Fibroblast of upper back skin (primary cell): ENCODE measurements at regions not wholly inside any gene's neighbourhood (a gene's known extent, or its start where the extent isn't known, plus 50 kb on each side); places are given as distances from the start of the nearest gene placed in this dataset.
"Not testable (repeated sequence)": the region's sequence is repeated elsewhere in the genome, so short reads cannot be mapped to it uniquely, and the experiment has no call there.

Experiments
- DNase-seq: peaks from one replicate; pipeline ENCODE4 v3.0.0-alpha.2; 2013

DNA sequence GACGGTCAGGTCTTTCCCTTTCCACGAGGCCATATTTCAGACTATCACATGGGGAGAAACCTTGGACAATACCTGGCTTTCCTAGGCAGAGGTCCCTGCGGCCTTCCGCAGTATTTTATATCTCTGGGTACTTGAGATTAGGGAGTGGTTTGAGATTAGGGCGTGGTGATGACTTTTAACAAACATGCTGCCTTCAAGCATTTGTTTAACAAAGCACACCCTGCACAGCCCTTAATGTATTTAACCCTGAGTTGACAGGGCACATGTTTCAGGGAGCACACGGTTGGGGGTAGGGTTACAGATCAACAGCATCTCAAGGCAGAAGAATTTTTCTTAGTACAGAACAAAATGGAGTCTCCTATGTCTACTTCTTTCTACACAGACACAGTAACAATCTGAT, 80.5 kb upstream of the ST8SIA4 start:
- DNase-seq, result not testable (repeated sequence)

DNA sequence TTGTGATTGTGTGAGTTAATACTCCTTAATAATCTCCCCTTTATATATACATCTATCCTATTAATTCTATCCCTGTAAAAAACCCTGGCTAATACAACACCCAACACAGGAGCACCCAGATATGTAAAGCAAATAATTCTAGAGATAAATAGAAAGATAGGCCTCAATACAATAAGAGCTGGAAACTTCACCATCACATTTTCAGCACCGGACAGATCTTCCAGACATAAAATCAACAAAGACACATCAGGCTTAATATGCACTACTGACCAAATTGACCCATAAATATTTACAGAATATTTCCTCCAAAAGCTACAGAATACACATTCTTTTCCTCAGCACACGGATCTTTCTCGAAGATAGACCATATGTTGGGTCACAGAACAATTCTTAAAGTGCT, 71.0 kb upstream of the ST8SIA4 start:
- no peak for DNase-seq

DNA sequence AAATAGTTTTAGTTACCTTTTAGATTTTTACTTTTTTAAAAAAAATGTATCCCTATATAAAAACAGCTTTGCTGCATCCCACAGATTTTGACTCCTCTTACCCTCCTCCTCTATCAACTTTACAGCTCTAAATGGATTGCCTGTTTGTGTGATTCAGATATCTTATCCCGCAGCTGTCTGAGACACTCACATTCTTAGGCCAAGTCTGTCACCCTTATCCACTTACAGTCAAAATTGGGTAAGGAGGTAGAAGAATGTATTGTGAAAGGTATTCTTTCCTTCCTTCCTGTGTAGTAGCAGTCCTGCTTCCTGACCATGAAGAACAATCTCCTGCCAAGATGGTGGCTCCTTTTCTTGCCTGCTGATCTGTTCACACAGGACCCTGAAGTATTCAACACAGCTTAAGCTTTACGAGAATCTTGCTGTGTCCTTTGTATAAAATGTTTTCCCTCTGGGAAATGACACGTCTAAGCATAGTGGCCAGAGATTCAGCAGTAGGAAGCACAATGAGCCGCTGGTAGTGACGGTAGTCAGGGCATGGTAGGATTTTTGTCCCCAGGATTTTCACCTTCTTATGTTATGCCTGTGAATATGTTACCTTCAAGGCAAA, 67.7 kb upstream of the ST8SIA4 start:
- DNase-seq, result no peak

DNA sequence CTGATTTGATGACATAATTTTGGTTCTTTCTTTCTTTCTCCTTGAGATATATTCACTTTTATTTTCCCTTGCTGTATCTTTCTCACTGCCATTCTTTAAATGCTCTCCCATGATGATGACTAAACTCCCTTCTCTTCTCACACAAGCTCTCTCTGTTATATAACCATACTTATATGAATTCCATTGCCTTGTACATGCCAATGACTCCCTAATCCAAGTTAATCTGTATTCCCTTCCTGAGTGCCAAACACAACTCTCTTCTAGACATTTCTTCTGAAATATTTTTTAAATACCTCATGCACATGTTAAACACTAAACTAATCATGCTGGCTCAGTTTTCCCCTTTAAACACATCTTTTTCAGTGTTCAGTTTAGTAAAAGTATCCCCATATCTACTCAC, 62.2 kb upstream of the ST8SIA4 start:
- no peak for DNase-seq
